A549 (cell line): ENCODE measurements at regions not wholly inside any gene's neighbourhood (a gene's known extent, or its start where the extent isn't known, plus 50 kb on each side); places are given as distances from the start of the nearest gene placed in this dataset.
A peak's percentile ranks its signal among the peaks of the same experiment; 100 is the strongest.

ENCODE experiments used
- ATAC-seq, 2 experiments: fragments of 200-7000 bp in 1 of 2; fragments of >200 bp in 1 of 2; cut with Nextera tagmentation in 1 of 2; cut with Tn5 transposase in 1 of 2; 3 replicates each; pipeline versions ENCODE4 v1.8.0 to v1.9.1; 2018 to 2020; ENCODE audit warnings: mild to moderate bottlenecking in 1 of 2, moderate library complexity in 1 of 2
- CTCF ChIA-PET: fragments of 300-600 bp; sonication (Branson Sonifier 250); formaldehyde crosslinking; extraction: SDS; loops from one replicate; lab custom pipeline; 2021; ENCODE audit warnings: antibody characterized with exemption, inconsistent platforms; lab: Yijun Ruan, JAX
- POLR2A ChIA-PET: fragments of 350-600 bp; formaldehyde crosslinking; extraction: SDS; loops from one replicate; lab custom pipeline; 2021; ENCODE audit warnings: antibody characterized with exemption, inconsistent platforms; lab: Yijun Ruan, JAX
- DNase-seq, 2 experiments: peaks; one replicate each; pipeline versions ENCODE4 v3.0.0 to v3.0.0-alpha.2; 2011 to 2016; ENCODE audit warnings: low read depth in 1 of 2, low spot score in 1 of 2
- FAIRE-seq: peaks from 2 replicates; lab custom pipeline; 2011; peaks lifted over from hg19 to GRCh38; lab: Jason Lieb, UNC
- H3K27ac ChIP-seq, 2 experiments: fragments of >200 bp; sonication (Bioruptor Twin); formaldehyde crosslinking; 3 replicates each; pipeline ENCODE4 v1.5.1; 2016 to 2017
- H3K4me1 ChIP-seq: fragments of >200 bp; sonication (Bioruptor Twin); formaldehyde crosslinking; 3 replicates; pipeline ENCODE4 v1.6.1; 2016
- H3K4me2 ChIP-seq: fragments of >200 bp; sonication (Bioruptor Twin); formaldehyde crosslinking; 3 replicates; pipeline ENCODE4 v1.6.1; 2016
- H3K4me3 ChIP-seq: fragments of >200 bp; sonication (Bioruptor Twin); formaldehyde crosslinking; 3 replicates; pipeline ENCODE4 v1.5.1; 2016
- H3K9me3 ChIP-seq: fragments of >200 bp; sonication (Bioruptor Twin); formaldehyde crosslinking; 3 replicates; pipeline ENCODE4 v1.6.1; 2016
- BCL3 ChIP-seq: fragments of >200 bp; sonication (Bioruptor Twin); formaldehyde crosslinking; IDR thresholded peaks from 3 replicates; pipeline ENCODE4 v1.6.1; 2016
- BHLHE40 ChIP-seq: IDR thresholded peaks from 2 replicates; pipeline ENCODE4 v1.6.1; 2012; ENCODE audit warnings: low read depth, low read length, inconsistent platforms
- CBX2 ChIP-seq: fragments of 200-600 bp; sonication (generic); IDR thresholded peaks from 2 replicates; pipeline ENCODE4 v1.6.1; 2016; ENCODE audit warnings: low read depth, mild to moderate bottlenecking, borderline replicate concordance
- CEBPB ChIP-seq, 2 experiments: fragments of >200 bp in 1 of 2; sonication (Bioruptor Twin) in 1 of 2; formaldehyde crosslinking in 1 of 2; IDR thresholded peaks; 2 replicates each; pipeline ENCODE4 v1.6.1; 2012 to 2016
- CHD2 ChIP-seq: fragments of 150-350 bp; IDR thresholded peaks from 2 replicates; pipeline ENCODE4 v1.6.1; 2014; ENCODE audit warnings: low read length; ENCODE audit not compliant: partially characterized antibody
- EHF ChIP-seq: fragments of 250-450 bp; sonication (Bioruptor Pico); IDR thresholded peaks from 2 replicates; pipeline ENCODE4 v1.5.0; 2020; ENCODE audit warnings: mild to moderate bottlenecking
- EP300 ChIP-seq, 2 experiments: fragments of >200 bp; sonication (Bioruptor Twin); formaldehyde crosslinking; IDR thresholded peaks; 2 replicates in 1 of 2; 3 replicates in 1 of 2; pipeline ENCODE4 v1.6.1; 2016 to 2017
- FOSB ChIP-seq: fragments of 250-450 bp; sonication (Bioruptor Pico); IDR thresholded peaks from 2 replicates; pipeline ENCODE4 v1.5.0; 2020; ENCODE audit warnings: mild to moderate bottlenecking, moderate library complexity
- HDAC2 ChIP-seq: fragments of 200-600 bp; sonication (generic); IDR thresholded peaks from 2 replicates; pipeline ENCODE4 v1.6.1; 2016
- HOXB13 ChIP-seq: fragments of 250-450 bp; sonication (Bioruptor Pico); IDR thresholded peaks from 2 replicates; pipeline ENCODE4 v1.5.0; 2020; ENCODE audit warnings: low read depth, mild to moderate bottlenecking, moderate library complexity
- JUN ChIP-seq, 2 experiments: fragments of >200 bp; sonication (Bioruptor Twin); formaldehyde crosslinking; IDR thresholded peaks; 2 replicates in 1 of 2; 3 replicates in 1 of 2; pipeline ENCODE4 v1.6.1; 2016 to 2017
- JUNB ChIP-seq: fragments of >200 bp; sonication (Bioruptor Twin); formaldehyde crosslinking; IDR thresholded peaks from 2 replicates; pipeline ENCODE4 v1.6.1; 2016
- KDM1A ChIP-seq: fragments of 200-600 bp; sonication (generic); IDR thresholded peaks from 2 replicates; pipeline ENCODE4 v1.6.1; 2016; ENCODE audit warnings: low read depth, mild to moderate bottlenecking
- MAFK ChIP-seq: fragments of 450-650 bp; IDR thresholded peaks from 2 replicates; pipeline ENCODE4 v1.6.1; 2014; ENCODE audit not compliant: partially characterized antibody
- MAX ChIP-seq: IDR thresholded peaks from 2 replicates; pipeline ENCODE4 v1.6.1; 2012
- MYC ChIP-seq: IDR thresholded peaks from 2 replicates; pipeline ENCODE4 v1.6.1; 2012; ENCODE audit warnings: mild to moderate bottlenecking, inconsistent platforms, low read length, improper control_type of control experiment, borderline replicate concordance
- NFE2L2 ChIP-seq: fragments of 150-350 bp; conservative IDR thresholded peaks from 2 replicates; pipeline ENCODE4 v1.6.1; 2014; ENCODE audit warnings: low read length
- NPAS2 ChIP-seq: fragments of 250-450 bp; sonication (Bioruptor Pico); IDR thresholded peaks from 2 replicates; pipeline ENCODE4 v1.8.0; 2022; ENCODE audit warnings: mild to moderate bottlenecking, moderate library complexity, borderline replicate concordance
- PBX3 ChIP-seq: IDR thresholded peaks from 2 replicates; pipeline ENCODE4 v1.6.1; 2012
- PHF8 ChIP-seq: fragments of 200-600 bp; sonication (generic); IDR thresholded peaks from 2 replicates; pipeline ENCODE4 v1.6.1; 2016; ENCODE audit warnings: low read depth, mild to moderate bottlenecking, antibody characterized with exemption, moderate library complexity, borderline replicate concordance
- POLR2A ChIP-seq: IDR thresholded peaks from 2 replicates; pipeline ENCODE4 v1.6.1; 2012; ENCODE audit warnings: mild to moderate bottlenecking, low read length
- POLR2AphosphoS2 ChIP-seq: conservative IDR thresholded peaks from 2 replicates; pipeline ENCODE4 v1.6.1; 2012; ENCODE audit warnings: low read length, improper control_type of control experiment, inconsistent platforms
- SMC3 ChIP-seq: fragments of >200 bp; sonication (Bioruptor Twin); formaldehyde crosslinking; IDR thresholded peaks from 3 replicates; pipeline ENCODE4 v1.6.1; 2018; ENCODE audit warnings: inconsistent platforms
- SREBF2 ChIP-seq: fragments of 450-650 bp; IDR thresholded peaks from 2 replicates; pipeline ENCODE4 v1.6.1; 2014; ENCODE audit warnings: mild to moderate bottlenecking, moderate library complexity
- WGBS: methylation state at CpG from one replicate; pipeline ENCODE4 v1.1.6; 2017; ENCODE audit errors: missing lambda C conversion rate; 5-methylcytosine and 5-hydroxymethylcytosine counted together

- Histone ChIP-seq H3K9me3 (no peaks in the 10 kb centered on the region), H3K4me1 (no peaks in the 10 kb centered on the region), H3K4me3 (no peak overlapping the region), H3K4me2 (no peak overlapping the region), H3K27ac (no peak overlapping the region)
- no peak for ATAC-seq
- ChIA-PET CTCF (no interaction called here), POLR2A (no interaction called here)
- WGBS = 37% methylated on average over 3 of the region's 3 CpGs
- DNase-seq = no peak
- no peak for FAIRE-seq
- TF ChIP-seq JUN (IDR thresholded peaks at IDR 0.05) = no peak
- no peak for TF ChIP-seq MAX
- TF ChIP-seq CEBPB (IDR thresholded peaks at IDR 0.05) = no peak
- TF ChIP-seq SMC3 = no peak
- TF ChIP-seq PHF8 = no peak
- TF ChIP-seq POLR2AphosphoS2 = no peak
- no peak for TF ChIP-seq PBX3
Observed at GRCh38 chr2:220654322-220654721, 917.8 kb downstream of the EPHA4 start.

GRCh38 chr2:220660277-220661145, 911.6 kb downstream of the EPHA4 start:
- no peak overlapping the region for H3K27ac ChIP-seq
- ATAC-seq (no peak), FAIRE-seq (no peak), DNase-seq (no peak)
- ChIA-PET CTCF (interaction anchor here (0.6 to 1.6 kb wide), 2 partner anchors 12 to 79 kb away, joined by 5 to 7 read pairs; no protein-coding TSS in a partner anchor), POLR2A (no interaction called here)
- WGBS = 67% methylated on average over 4 of the region's 4 CpGs
- H3K9me3 ChIP-seq = no peaks in the 10 kb centered on the region
- H3K4me2 ChIP-seq = no peak overlapping the region
- no peaks in the 10 kb centered on the region for H3K4me1 ChIP-seq
- TF ChIP-seq MAFK (peak; percentile 3), HDAC2 (no peak), MAX (no peak), SREBF2 (no peak)
- TF ChIP-seq, all 56 proteins: peak for 1
- no peak overlapping the region for H3K4me3 ChIP-seq

- no peaks in the 10 kb centered on the region for H3K4me1 ChIP-seq
- POLR2A ChIA-PET = no interaction called here
- no peak overlapping the region for H3K4me2 ChIP-seq
- no peaks in the 10 kb centered on the region for H3K9me3 ChIP-seq
- no peak for ATAC-seq
- no peak overlapping the region for H3K27ac ChIP-seq
- no peak for TF ChIP-seq BCL3
- TF ChIP-seq, all 56 proteins: peak for 0
- no peak for DNase-seq
- CTCF ChIA-PET = no interaction called here
- 43% methylated on average over 3 of the region's 3 CpGs for WGBS
- no peak for FAIRE-seq
- H3K4me3 ChIP-seq = no peak overlapping the region
Observed at GRCh38 chr2:220662431-220662830, 909.7 kb downstream of the EPHA4 start.

GRCh38 chr2:220663065-220663464, 909.0 kb downstream of the EPHA4 start:
- no peak overlapping the region for H3K4me2 ChIP-seq
- ChIA-PET CTCF (interaction anchor here (0.6 kb wide), 1 partner anchor 105 kb away, joined by 3 read pairs; no protein-coding TSS in a partner anchor), POLR2A (no interaction called here)
- no peaks in the 10 kb centered on the region for H3K9me3 ChIP-seq
- TF ChIP-seq EHF (CRISPR knock-in tag) (no peak), KDM1A (no peak), BHLHE40 (no peak), SREBF2 (no peak), POLR2A (no peak), EP300 (IDR thresholded peaks at IDR 0.05) (no peak), MYC (no peak), HOXB13 (CRISPR knock-in tag) (no peak), JUNB (no peak), MAFK (no peak), CEBPB (IDR thresholded peaks at IDR 0.05) (no peak), NPAS2 (CRISPR knock-in tag) (no peak), CHD2 (no peak), PHF8 (no peak), HDAC2 (no peak), SMC3 (no peak), NFE2L2 (no peak), MAX (no peak), FOSB (CRISPR knock-in tag) (no peak), CBX2 (no peak)
- TF ChIP-seq, all 56 proteins: peak for 0
- DNase-seq (no peak), ATAC-seq (no peak), FAIRE-seq (no peak)
- Histone ChIP-seq H3K27ac (no peak overlapping the region), H3K4me1 (no peaks in the 10 kb centered on the region), H3K4me3 (no peak overlapping the region)
